Fibroblast of lung (primary cell): ENCODE measurements at regions not wholly inside any gene's neighbourhood (a gene's known extent, or its start where the extent isn't known, plus 50 kb on each side); places are given as distances from the start of the nearest gene placed in this dataset.

Experiments used
- CTCF ChIP-seq, 2 donors: IDR thresholded peaks in 1 of 2; conservative IDR thresholded peaks in 1 of 2; 1 replicate in 1 of 2; 2 replicates in 1 of 2; pipeline ENCODE4 v1.5.1; 2011 to 2012; ENCODE audit warnings: low read length in 2 of 2, control low read depth in 1 of 2, inconsistent platforms in 1 of 2, low read depth in 1 of 2, mild to moderate bottlenecking in 1 of 2
- EZH2 ChIP-seq: IDR thresholded peaks from 2 replicates; pipeline ENCODE4 v1.5.1; 2012; ENCODE audit warnings: low read length, control low read depth, mild to moderate bottlenecking; ENCODE audit errors: missing control alignments

DNA sequence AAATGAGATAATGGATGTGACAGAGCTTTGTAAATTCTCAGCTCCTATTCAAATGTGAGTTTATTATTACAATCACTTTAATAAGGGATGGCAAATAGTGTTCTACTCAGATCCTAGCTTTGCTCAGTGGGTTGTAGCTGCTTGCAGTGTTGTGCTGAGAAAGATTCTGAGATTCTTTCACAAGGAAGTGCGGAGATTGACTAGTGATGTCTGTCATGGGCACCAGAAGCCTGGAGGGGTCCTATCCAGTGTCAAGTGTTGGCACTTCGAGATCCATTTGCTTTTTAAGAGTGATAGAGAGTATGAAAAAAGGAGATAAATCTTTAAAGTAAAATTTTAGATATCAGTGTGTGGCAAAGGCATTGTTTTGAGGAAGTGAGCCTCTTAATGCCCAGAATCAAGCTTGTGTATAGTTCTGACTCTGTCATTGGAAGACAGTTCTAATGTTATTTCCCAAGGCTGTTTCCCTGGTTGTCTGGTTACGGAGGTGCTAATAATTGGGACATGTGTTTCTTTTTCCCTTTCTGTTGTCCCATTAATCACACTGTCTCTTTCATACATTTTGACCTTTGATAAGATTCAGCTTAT lies 181.7 kb upstream of the SPRED2 start:
- TF ChIP-seq CTCF (conservative IDR thresholded peaks at IDR 0.05 in 1 of 2, IDR thresholded peaks at IDR 0.05 in 1 of 2; ENCODE audit: low read depth in 1 of 2, low read length in 2 of 2), result no peak
- no peak for TF ChIP-seq EZH2
